ENCODE measurements at regions not wholly inside any gene's neighbourhood (a gene's known extent, or its start where the extent isn't known, plus 50 kb on each side); places are given as distances from the start of the nearest gene placed in this dataset.

GRCh38 chr4:11514003-11514402, 85.3 kb upstream of the HS3ST1 start:
- Histone ChIP-seq H3K9me3 (ENCODE audit: control insufficient read depth in 2 of 3, low read length in 3 of 3) (no peaks in the 10 kb centered on the region), H3K4me1 (ENCODE audit: control insufficient read depth in 2 of 2, insufficient read depth in 2 of 2, low read length in 2 of 2) (no peaks in the 10 kb centered on the region), H3K27me3 (ENCODE audit: control insufficient read depth in 2 of 2, insufficient read depth in 2 of 2, low read length in 2 of 2) (no peaks in the 10 kb centered on the region), H3K36me3 (ENCODE audit: control insufficient read depth in 2 of 3, insufficient read depth in 3 of 3, low read length in 3 of 3) (no peaks in the 10 kb centered on the region), H3K4me3 (ENCODE audit: low read length) (no peak overlapping the region), H3K27ac (ENCODE audit: low read depth, low read length) (no peak overlapping the region)
- ATAC-seq (no peak), DNase-seq (no peak)
- H3K27ac Mint-ChIP-seq: no peak overlapping the region
- no peak overlapping the region for H3K4me3 Mint-ChIP-seq
- H3K27me3 Mint-ChIP-seq: peaks cover 0 to 9% (median 8%) of the 10 kb centered on the region in 5 donors
- intact Hi-C loops (cut with micrococcal nuclease): no loop called here
- peaks cover 0 to 4% (median 0%) of the 10 kb centered on the region in 11 donors for H3K9me3 Mint-ChIP-seq
- H3K36me3 Mint-ChIP-seq: peaks cover 0 to 4% (median 0%) of the 10 kb centered on the region in 5 donors
- H3K4me1 Mint-ChIP-seq: no peaks in the 10 kb centered on the region
- POLR2A ChIA-PET: no interaction called here
- CTCF ChIA-PET: no interaction called here

GRCh38 chr4:11512871-11513270, 84.2 kb upstream of the HS3ST1 start:
- Mint-ChIP-seq H3K36me3 (peaks cover 0 to 4% (median 0%) of the 10 kb centered on the region in 5 donors), H3K27ac (no peak overlapping the region), H3K4me3 (no peak overlapping the region), H3K27me3 (peaks cover 0 to 9% (median 8%) of the 10 kb centered on the region in 5 donors), H3K9me3 (peaks cover 0 to 6% (median 0%) of the 10 kb centered on the region in 11 donors), H3K4me1 (no peaks in the 10 kb centered on the region)
- Histone ChIP-seq H3K27ac (ENCODE audit: low read depth, low read length) (no peak overlapping the region), H3K36me3 (ENCODE audit: control insufficient read depth in 2 of 3, insufficient read depth in 3 of 3, low read length in 3 of 3) (no peaks in the 10 kb centered on the region), H3K4me3 (ENCODE audit: low read length) (no peak overlapping the region), H3K9me3 (ENCODE audit: control insufficient read depth in 2 of 3, low read length in 3 of 3) (no peaks in the 10 kb centered on the region), H3K4me1 (ENCODE audit: control insufficient read depth in 2 of 2, insufficient read depth in 2 of 2, low read length in 2 of 2) (no peaks in the 10 kb centered on the region), H3K27me3 (ENCODE audit: control insufficient read depth in 2 of 2, insufficient read depth in 2 of 2, low read length in 2 of 2) (no peaks in the 10 kb centered on the region)
- intact Hi-C loops (cut with micrococcal nuclease): no loop called here
- ATAC-seq: no peak
- POLR2A ChIA-PET: no interaction called here
- CTCF ChIA-PET: interaction anchor here (0.7 kb wide), 1 partner anchor 930 kb away, joined by 3 read pairs; no protein-coding TSS in a partner anchor
- DNase-seq: no peak

- ChIA-PET CTCF (no interaction called here), POLR2A (no interaction called here)
- DNase-seq (no peak), ATAC-seq (no peak)
- no peaks in the 10 kb centered on the region for H3K9me3 ChIP-seq (ENCODE audit: control insufficient read depth in 2 of 3, low read length in 3 of 3)
- intact Hi-C loops (cut with micrococcal nuclease): no loop called here
- no peak overlapping the region for H3K27ac ChIP-seq (ENCODE audit: low read depth, low read length)
- H3K27me3 ChIP-seq (ENCODE audit: control insufficient read depth in 2 of 2, insufficient read depth in 2 of 2, low read length in 2 of 2): no peaks in the 10 kb centered on the region
- H3K4me3 ChIP-seq (ENCODE audit: low read length): no peak overlapping the region
- Mint-ChIP-seq H3K27ac (no peak overlapping the region), H3K27me3 (peaks cover 0 to 9% (median 6%) of the 10 kb centered on the region in 5 donors), H3K4me3 (no peak overlapping the region), H3K36me3 (peaks cover 0 to 4% (median 0%) of the 10 kb centered on the region in 5 donors), H3K4me1 (peaks cover 0 to 4% (median 0%) of the 10 kb centered on the region in 7 donors), H3K9me3 (peaks cover 0 to 9% (median 0%) of the 10 kb centered on the region in 11 donors)
- no peaks in the 10 kb centered on the region for H3K4me1 ChIP-seq (ENCODE audit: control insufficient read depth in 2 of 2, insufficient read depth in 2 of 2, low read length in 2 of 2)
- H3K36me3 ChIP-seq (ENCODE audit: control insufficient read depth in 2 of 3, insufficient read depth in 3 of 3, low read length in 3 of 3): no peaks in the 10 kb centered on the region
Observed at GRCh38 chr4:11511321-11511720, 82.6 kb upstream of the HS3ST1 start.

- intact Hi-C loops (cut with micrococcal nuclease): no loop called here
- Mint-ChIP-seq H3K36me3 (peaks cover 0 to 4% (median 0%) of the 10 kb centered on the region in 5 donors), H3K4me1 (peaks cover 2 to 20% (median 7%) of the 10 kb centered on the region in 7 donors), H3K27me3 (peaks cover 0 to 8% (median 0%) of the 10 kb centered on the region in 5 donors), H3K4me3 (no peak overlapping the region), H3K27ac (no peak overlapping the region), H3K9me3 (peaks cover 0 to 9% (median 0%) of the 10 kb centered on the region in 11 donors)
- no peaks in the 10 kb centered on the region for H3K36me3 ChIP-seq (ENCODE audit: control insufficient read depth in 2 of 3, insufficient read depth in 3 of 3, low read length in 3 of 3)
- no peaks in the 10 kb centered on the region for H3K27me3 ChIP-seq (ENCODE audit: control insufficient read depth in 2 of 2, insufficient read depth in 2 of 2, low read length in 2 of 2)
- POLR2A ChIA-PET: no interaction called here
- H3K27ac ChIP-seq (ENCODE audit: low read depth, low read length): no peak overlapping the region
- H3K4me1 ChIP-seq (ENCODE audit: control insufficient read depth in 2 of 2, insufficient read depth in 2 of 2, low read length in 2 of 2): no peaks in the 10 kb centered on the region
- H3K9me3 ChIP-seq (ENCODE audit: control insufficient read depth in 2 of 3, low read length in 3 of 3): no peaks in the 10 kb centered on the region
- DNase-seq: no peak
- CTCF ChIA-PET: no interaction called here
- no peak for ATAC-seq
- no peak overlapping the region for H3K4me3 ChIP-seq (ENCODE audit: low read length)
Observed at GRCh38 chr4:11507920-11508319, 79.2 kb upstream of the HS3ST1 start.

- Mint-ChIP-seq H3K27ac (no peak overlapping the region), H3K36me3 (peaks cover 0 to 4% (median 0%) of the 10 kb centered on the region in 5 donors), H3K4me1 (peaks cover 2 to 20% (median 7%) of the 10 kb centered on the region in 7 donors), H3K4me3 (no peak overlapping the region), H3K27me3 (peaks cover 0 to 8% (median 0%) of the 10 kb centered on the region in 5 donors), H3K9me3 (peaks cover 0 to 15% (median 0%) of the 10 kb centered on the region in 11 donors)
- Histone ChIP-seq H3K4me3 (ENCODE audit: low read length) (no peak overlapping the region), H3K27ac (ENCODE audit: low read depth, low read length) (no peak overlapping the region), H3K4me1 (ENCODE audit: control insufficient read depth in 2 of 2, insufficient read depth in 2 of 2, low read length in 2 of 2) (no peaks in the 10 kb centered on the region), H3K9me3 (ENCODE audit: control insufficient read depth in 2 of 3, low read length in 3 of 3) (no peaks in the 10 kb centered on the region), H3K27me3 (ENCODE audit: control insufficient read depth in 2 of 2, insufficient read depth in 2 of 2, low read length in 2 of 2) (no peaks in the 10 kb centered on the region), H3K36me3 (ENCODE audit: control insufficient read depth in 2 of 3, insufficient read depth in 3 of 3, low read length in 3 of 3) (no peaks in the 10 kb centered on the region)
- intact Hi-C loops (cut with micrococcal nuclease): no loop called here
- DNase-seq (no peak), ATAC-seq (no peak)
- POLR2A ChIA-PET: no interaction called here
- CTCF ChIA-PET: interaction anchor here (0.6 kb wide), 1 partner anchor 66 kb away, joined by 3 read pairs; no protein-coding TSS in a partner anchor
Observed at GRCh38 chr4:11506194-11506593, 77.5 kb upstream of the HS3ST1 start.

- no peak overlapping the region for H3K4me3 ChIP-seq (ENCODE audit: low read length)
- no peaks in the 10 kb centered on the region for H3K9me3 ChIP-seq (ENCODE audit: control insufficient read depth in 2 of 3, low read length in 3 of 3)
- H3K36me3 ChIP-seq (ENCODE audit: control insufficient read depth in 2 of 3, insufficient read depth in 3 of 3, low read length in 3 of 3): no peaks in the 10 kb centered on the region
- Mint-ChIP-seq H3K36me3 (peaks cover 0 to 4% (median 0%) of the 10 kb centered on the region in 5 donors), H3K4me3 (no peak overlapping the region), H3K27ac (no peak overlapping the region), H3K27me3 (peaks cover 0 to 8% (median 0%) of the 10 kb centered on the region in 5 donors), H3K9me3 (peaks cover 0 to 15% (median 0%) of the 10 kb centered on the region in 11 donors), H3K4me1 (peaks cover 2 to 20% (median 7%) of the 10 kb centered on the region in 7 donors)
- intact Hi-C loops (cut with micrococcal nuclease): no loop called here
- no peaks in the 10 kb centered on the region for H3K27me3 ChIP-seq (ENCODE audit: control insufficient read depth in 2 of 2, insufficient read depth in 2 of 2, low read length in 2 of 2)
- ChIA-PET CTCF (no interaction called here), POLR2A (interaction anchor here (1.5 kb wide), 1 partner anchor 34 kb away, joined by 3 read pairs; no protein-coding TSS in a partner anchor)
- H3K27ac ChIP-seq (ENCODE audit: low read depth, low read length): no peak overlapping the region
- H3K4me1 ChIP-seq (ENCODE audit: control insufficient read depth in 2 of 2, insufficient read depth in 2 of 2, low read length in 2 of 2): no peaks in the 10 kb centered on the region
- ATAC-seq (no peak), DNase-seq (peak in 1 of 9 donors; percentile 13)
Observed at GRCh38 chr4:11505221-11505971, 76.7 kb upstream of the HS3ST1 start.

- Mint-ChIP-seq H3K9me3 (peaks cover 0 to 11% (median under 1%) of the 10 kb centered on the region in 11 donors), H3K4me3 (peak overlapping the region in 1 of 10 donors; percentile 17), H3K4me1 (peaks cover 2 to 20% (median 7%) of the 10 kb centered on the region in 7 donors), H3K27ac (no peak overlapping the region), H3K27me3 (no peaks in the 10 kb centered on the region), H3K36me3 (peaks cover 0 to under 1% (median 0%) of the 10 kb centered on the region in 5 donors)
- Histone ChIP-seq H3K27ac (ENCODE audit: low read depth, low read length) (no peak overlapping the region), H3K4me3 (ENCODE audit: low read length) (no peak overlapping the region), H3K36me3 (ENCODE audit: control insufficient read depth in 2 of 3, insufficient read depth in 3 of 3, low read length in 3 of 3) (no peaks in the 10 kb centered on the region), H3K4me1 (ENCODE audit: control insufficient read depth in 2 of 2, insufficient read depth in 2 of 2, low read length in 2 of 2) (no peaks in the 10 kb centered on the region), H3K9me3 (ENCODE audit: control insufficient read depth in 2 of 3, low read length in 3 of 3) (no peaks in the 10 kb centered on the region), H3K27me3 (ENCODE audit: control insufficient read depth in 2 of 2, insufficient read depth in 2 of 2, low read length in 2 of 2) (no peaks in the 10 kb centered on the region)
- intact Hi-C loops (cut with micrococcal nuclease): no loop called here
- CTCF ChIA-PET: no interaction called here
- POLR2A ChIA-PET: no interaction called here
- DNase-seq: no peak
- no peak for ATAC-seq
Observed at GRCh38 chr4:11503166-11503565, 74.5 kb upstream of the HS3ST1 start.

Data from naive thymus-derived CD4-positive, alpha-beta T cell (primary cell).